IMR-90 (cell line): ENCODE measurements at regions not wholly inside any gene's neighbourhood (a gene's known extent, or its start where the extent isn't known, plus 50 kb on each side); places are given as distances from the start of the nearest gene placed in this dataset.

Experiments used
- ATAC-seq: fragments of 200-7000 bp; cut with Tn5 transposase; 2 replicates; pipeline ENCODE4 v1.9.1; 2020; ENCODE audit warnings: low read depth, mild to moderate bottlenecking, moderate library complexity
- BruUV-seq: library from RNA; stranded (reverse); fragments of 400-500 nt; replicated peaks from 2 replicates; lab custom pipeline; 2021; lab: Mats Ljungman, UMichigan
- CTCF ChIA-PET: fragments of 300-600 bp; formaldehyde crosslinking; extraction: SDS; loops from one replicate; lab custom pipeline; 2021; ENCODE audit warnings: antibody characterized with exemption; lab: Yijun Ruan, JAX
- POLR2A ChIA-PET: fragments of 300-600 bp; sonication (Branson Sonifier 250); formaldehyde crosslinking; loops from one replicate; lab custom pipeline; 2022; ENCODE audit warnings: antibody characterized with exemption; ENCODE audit not compliant: unreplicated experiment; lab: Charles Lee
- DNase-seq: peaks from one replicate; pipeline ENCODE4 v3.0.0; 2013
- H2AFZ ChIP-seq: replicated peaks from 2 replicates; pipeline ENCODE3; 2013; ENCODE audit warnings: low read length, mild to moderate bottlenecking; ENCODE audit not compliant: poor library complexity
- H2AK5ac ChIP-seq: 2 replicates; pipeline ENCODE4 v1.6.1; 2013; ENCODE audit warnings: low read depth, low read length, inconsistent platforms
- H2AK9ac ChIP-seq: replicated peaks from 2 replicates; pipeline ENCODE3; 2013; ENCODE audit warnings: mild to moderate bottlenecking, low read depth, low read length, moderate library complexity; ENCODE audit not compliant: poor library complexity
- H2BK120ac ChIP-seq: 2 replicates; pipeline ENCODE4 v1.6.1; 2013; ENCODE audit warnings: low read depth, low read length, inconsistent platforms
- H2BK15ac ChIP-seq: 3 replicates; pipeline ENCODE4 v1.6.1; 2013; ENCODE audit warnings: low read depth, low read length, inconsistent platforms
- H2BK20ac ChIP-seq: 2 replicates; pipeline ENCODE4 v1.6.1; 2013; ENCODE audit warnings: low read depth, mild to moderate bottlenecking, inconsistent platforms, low read length, moderate library complexity
- H2BK5ac ChIP-seq: 2 replicates; pipeline ENCODE4 v1.6.1; 2013; ENCODE audit warnings: mild to moderate bottlenecking, low read depth, low read length, inconsistent platforms; ENCODE audit not compliant: poor library complexity, severe bottlenecking
- H3K14ac ChIP-seq: replicated peaks from 2 replicates; pipeline ENCODE4 v1.6.1; 2013; ENCODE audit warnings: low read depth, low read length, inconsistent platforms
- H3K18ac ChIP-seq: 2 replicates; pipeline ENCODE4 v1.6.1; 2013; ENCODE audit warnings: low read depth, low read length, control low read depth
- H3K23ac ChIP-seq: 2 replicates; pipeline ENCODE4 v1.6.1; 2013; ENCODE audit warnings: low read depth, low read length, inconsistent platforms
- H3K27ac ChIP-seq: 2 replicates; pipeline ENCODE4 v1.5.1; 2013; ENCODE audit warnings: mild to moderate bottlenecking, control low read depth, low read length; ENCODE audit not compliant: insufficient read depth
- H3K27me3 ChIP-seq: 2 replicates; pipeline ENCODE4 v1.6.1; 2013; ENCODE audit warnings: low read length; ENCODE audit not compliant: control insufficient read depth, insufficient read depth
- H3K36me3 ChIP-seq: 2 replicates; pipeline ENCODE4 v1.6.1; 2013; ENCODE audit warnings: low read length, mixed read lengths; ENCODE audit not compliant: control insufficient read depth, insufficient read depth
- H3K4ac ChIP-seq: 2 replicates; pipeline ENCODE4 v1.6.1; 2013; ENCODE audit warnings: low read depth, low read length, inconsistent platforms
- H3K4me1 ChIP-seq: 2 replicates; pipeline ENCODE4 v1.6.1; 2013; ENCODE audit warnings: low read length, mixed read lengths; ENCODE audit not compliant: control insufficient read depth, insufficient read depth
- H3K4me2 ChIP-seq: 2 replicates; pipeline ENCODE4 v1.6.1; 2013; ENCODE audit warnings: low read depth, mild to moderate bottlenecking, control low read depth, low read length, moderate library complexity
- H3K4me3 ChIP-seq: 2 replicates; pipeline ENCODE4 v1.5.1; 2013; ENCODE audit warnings: low read depth, mild to moderate bottlenecking, control low read depth, low read length, moderate library complexity; ENCODE audit not compliant: insufficient read depth
- H3K56ac ChIP-seq: 2 replicates; pipeline ENCODE4 v1.6.1; 2013; ENCODE audit warnings: low read length, inconsistent platforms; ENCODE audit not compliant: insufficient read depth; ENCODE audit errors: extremely low read depth
- H3K79me1 ChIP-seq, 2 experiments: 2 replicates each; pipeline ENCODE4 v1.6.1; 2013; ENCODE audit warnings: low read length in 2 of 2, inconsistent platforms in 1 of 2, low read depth in 1 of 2
- H3K9ac ChIP-seq: 2 replicates; pipeline ENCODE4 v1.6.1; 2013; ENCODE audit warnings: low read depth, low read length, control low read depth
- H3K9me1 ChIP-seq: 2 replicates; pipeline ENCODE4 v1.6.1; 2013; ENCODE audit warnings: low read length, inconsistent platforms; ENCODE audit not compliant: insufficient read depth
- H3K9me3 ChIP-seq: 2 replicates; pipeline ENCODE4 v1.6.1; 2013; ENCODE audit warnings: low read length; ENCODE audit not compliant: control insufficient read depth, insufficient read depth
- H4K20me1 ChIP-seq: 2 replicates; pipeline ENCODE4 v1.6.1; 2013; ENCODE audit warnings: low read length, inconsistent platforms; ENCODE audit not compliant: insufficient read depth
- H4K5ac ChIP-seq: 2 replicates; pipeline ENCODE4 v1.6.1; 2013; ENCODE audit warnings: mild to moderate bottlenecking, low read depth, low read length, control low read depth
- H4K8ac ChIP-seq, 2 experiments: 2 replicates each; pipeline ENCODE4 v1.6.1; 2013; ENCODE audit warnings: low read depth in 2 of 2, low read length in 2 of 2, control low read depth in 1 of 2, inconsistent platforms in 1 of 2
- H4K91ac ChIP-seq: 2 replicates; pipeline ENCODE4 v1.6.1; 2013; ENCODE audit warnings: low read depth, low read length, inconsistent platforms; ENCODE audit not compliant: insufficient read depth
- BHLHE40 ChIP-seq: fragments of 150-350 bp; IDR thresholded peaks from 2 replicates; pipeline ENCODE4 v1.6.1; 2016; ENCODE audit warnings: mild to moderate bottlenecking, low read depth, low read length
- CEBPB ChIP-seq: IDR thresholded peaks from 2 replicates; pipeline ENCODE4 v1.6.1; 2012; ENCODE audit warnings: low read depth, low read length, improper control_type of control experiment
- CHD1 ChIP-seq: IDR thresholded peaks from 2 replicates; pipeline ENCODE4 v1.6.1; 2012; ENCODE audit warnings: low read depth, low read length, improper control_type of control experiment
- FOS ChIP-seq: fragments of 150-350 bp; IDR thresholded peaks from 2 replicates; pipeline ENCODE4 v1.6.1; 2016; ENCODE audit warnings: low read depth, low read length
- MAFK ChIP-seq: IDR thresholded peaks from 2 replicates; pipeline ENCODE4 v1.6.1; 2012; ENCODE audit warnings: low read depth, low read length, improper control_type of control experiment
- MAZ ChIP-seq: IDR thresholded peaks from 2 replicates; pipeline ENCODE4 v1.6.1; 2012; ENCODE audit warnings: low read depth, mild to moderate bottlenecking, low read length, improper control_type of control experiment, moderate library complexity, borderline replicate concordance
- MXI1 ChIP-seq: IDR thresholded peaks from 2 replicates; pipeline ENCODE4 v1.6.1; 2012; ENCODE audit warnings: low read depth, mild to moderate bottlenecking, low read length, moderate library complexity, borderline replicate concordance
- NFE2L2 ChIP-seq: fragments of 150-350 bp; IDR thresholded peaks from 2 replicates; pipeline ENCODE4 v1.6.1; 2016; ENCODE audit warnings: low read depth, mild to moderate bottlenecking, low read length
- POLR2A ChIP-seq: IDR thresholded peaks from 2 replicates; pipeline ENCODE4 v1.6.1; 2012; ENCODE audit warnings: mild to moderate bottlenecking, low read depth, low read length
- RAD21 ChIP-seq: IDR thresholded peaks from 2 replicates; pipeline ENCODE4 v1.6.1; 2012; ENCODE audit warnings: low read length, improper control_type of control experiment
- RCOR1 ChIP-seq: IDR thresholded peaks from 2 replicates; pipeline ENCODE4 v1.6.1; 2012; ENCODE audit warnings: mild to moderate bottlenecking, low read length, improper control_type of control experiment; ENCODE audit not compliant: insufficient replicate concordance
- RFX5 ChIP-seq: IDR thresholded peaks from 2 replicates; pipeline ENCODE4 v1.8.0; 2012; ENCODE audit warnings: low read depth, mild to moderate bottlenecking, low read length, moderate library complexity
- SMC3 ChIP-seq: fragments of 150-350 bp; IDR thresholded peaks from 2 replicates; pipeline ENCODE4 v1.6.1; 2016; ENCODE audit warnings: low read depth, mild to moderate bottlenecking, antibody characterized with exemption, low read length, moderate library complexity
- WGBS, 2 experiments: methylation state at CpG; one replicate each; pipeline versions ENCODE4 v1.1.5 to v1.1.7; 2013; ENCODE audit warnings: missing lambda C conversion rate in 2 of 2; ENCODE audit not compliant: insufficient read length in 1 of 2; ENCODE audit errors: extremely low coverage in 2 of 2; 5-methylcytosine and 5-hydroxymethylcytosine counted together
- dilution Hi-C: fragments of 300-500 bp; cut with HindIII; formaldehyde crosslinking; loops from one replicate; pipeline ENCODE4 v1.14.3; 2018; ENCODE audit warnings: low sequenced_read_pairs; ENCODE audit not compliant: unreplicated experiment
- in situ Hi-C: fragments of 300-500 bp; cut with MboI; formaldehyde crosslinking; loops from 3 replicates; pipeline ENCODE4 v1.14.3; 2019; ENCODE audit warnings: low sequenced_read_pairs, inconsistent platforms, mixed read lengths
- intact Hi-C: fragments of 100-400 bp; cut with micrococcal nuclease; formaldehyde crosslinking; loops from 2 replicates; pipeline ENCODE4 v1.10.0; 2022
- TF ChIP-seq, protein P1 (sequence below): fragments of 150-350 bp; IDR thresholded peaks from 2 replicates; pipeline ENCODE4 v1.6.1; 2017; ENCODE audit warnings: mild to moderate bottlenecking, antibody characterized with exemption, low read length, low read depth
- TF ChIP-seq, protein P2 (sequence below): conservative IDR thresholded peaks from 2 replicates; pipeline ENCODE4 v1.5.1; 2012; ENCODE audit warnings: mild to moderate bottlenecking, low read depth, low read length, improper control_type of control experiment
- TF ChIP-seq, protein P3 (sequence below): fragments of 150-350 bp; IDR thresholded peaks from 2 replicates; pipeline ENCODE4 v1.6.1; 2016; ENCODE audit warnings: low read depth, mild to moderate bottlenecking, low read length, moderate library complexity, borderline replicate concordance

DNA sequence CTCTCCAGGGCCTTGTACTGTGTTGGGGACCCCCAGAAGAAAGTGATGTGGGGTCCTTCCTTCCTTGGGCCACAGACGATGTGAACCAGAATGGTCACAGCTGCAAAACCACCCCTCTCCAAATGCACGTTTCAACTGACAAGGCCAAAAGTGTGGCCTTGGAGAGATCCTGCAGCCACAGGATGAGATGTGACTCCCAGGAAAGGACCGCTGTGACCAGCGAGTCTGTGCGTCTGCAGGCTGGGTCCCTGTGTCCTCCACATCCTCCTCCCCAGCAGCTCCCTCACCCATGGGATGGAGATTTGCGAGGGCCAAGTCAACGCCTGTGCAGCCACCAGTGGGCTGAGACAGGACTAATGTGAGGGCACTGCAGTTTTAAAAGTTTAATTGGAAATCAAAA is 247.0 kb downstream of the ERMARD start:
- no peak overlapping the region for H4K91ac ChIP-seq
- no peak overlapping the region for H2AFZ ChIP-seq
- H3K56ac ChIP-seq = no peak overlapping the region
- no peak overlapping the region for H2AK5ac ChIP-seq
- H3K79me1 ChIP-seq = no peaks in the 10 kb centered on the region
- ATAC-seq (no peak), DNase-seq (no peak)
- H3K4ac ChIP-seq = no peak overlapping the region
- peaks cover 25% of the 10 kb centered on the region for H3K9me3 ChIP-seq
- no TSS peak for BruUV-seq
- dilution Hi-C loops (no loop called here), intact Hi-C loops (no loop called here), in situ Hi-C loops (no loop called here)
- no peak overlapping the region for H3K4me3 ChIP-seq
- ChIA-PET CTCF (no interaction called here), POLR2A (no interaction called here)
- H2BK15ac ChIP-seq = no peak overlapping the region
- H3K14ac ChIP-seq = no peak overlapping the region
- no peak overlapping the region for H2BK120ac ChIP-seq
- H2AK9ac ChIP-seq = no peak overlapping the region
- H3K27me3 ChIP-seq = no peaks in the 10 kb centered on the region
- no peak overlapping the region for H3K9ac ChIP-seq
- no peak overlapping the region for H3K27ac ChIP-seq
- no peak overlapping the region for H2BK5ac ChIP-seq
- no peaks in the 10 kb centered on the region for H3K4me1 ChIP-seq
- no peaks in the 10 kb centered on the region for H4K20me1 ChIP-seq
- H3K23ac ChIP-seq = no peak overlapping the region
- H3K9me1 ChIP-seq = no peaks in the 10 kb centered on the region
- no peak overlapping the region for H3K4me2 ChIP-seq
- H3K18ac ChIP-seq = no peak overlapping the region
- H4K5ac ChIP-seq = no peak overlapping the region
- H3K36me3 ChIP-seq = no peaks in the 10 kb centered on the region
- H4K8ac ChIP-seq = no peak overlapping the region
- TF ChIP-seq CEBPB (no peak), MXI1 (no peak), NFE2L2 (no peak), BHLHE40 (no peak), MAFK (no peak), CHD1 (no peak), POLR2A (no peak), RAD21 (no peak), MAZ (no peak), SMC3 (no peak), RCOR1 (no peak), RFX5 (no peak), FOS (no peak)
- TF ChIP-seq, protein P1, sequence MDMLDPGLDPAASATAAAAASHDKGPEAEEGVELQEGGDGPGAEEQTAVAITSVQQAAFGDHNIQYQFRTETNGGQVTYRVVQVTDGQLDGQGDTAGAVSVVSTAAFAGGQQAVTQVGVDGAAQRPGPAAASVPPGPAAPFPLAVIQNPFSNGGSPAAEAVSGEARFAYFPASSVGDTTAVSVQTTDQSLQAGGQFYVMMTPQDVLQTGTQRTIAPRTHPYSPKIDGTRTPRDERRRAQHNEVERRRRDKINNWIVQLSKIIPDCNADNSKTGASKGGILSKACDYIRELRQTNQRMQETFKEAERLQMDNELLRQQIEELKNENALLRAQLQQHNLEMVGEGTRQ = no peak
- TF ChIP-seq, protein P2, sequence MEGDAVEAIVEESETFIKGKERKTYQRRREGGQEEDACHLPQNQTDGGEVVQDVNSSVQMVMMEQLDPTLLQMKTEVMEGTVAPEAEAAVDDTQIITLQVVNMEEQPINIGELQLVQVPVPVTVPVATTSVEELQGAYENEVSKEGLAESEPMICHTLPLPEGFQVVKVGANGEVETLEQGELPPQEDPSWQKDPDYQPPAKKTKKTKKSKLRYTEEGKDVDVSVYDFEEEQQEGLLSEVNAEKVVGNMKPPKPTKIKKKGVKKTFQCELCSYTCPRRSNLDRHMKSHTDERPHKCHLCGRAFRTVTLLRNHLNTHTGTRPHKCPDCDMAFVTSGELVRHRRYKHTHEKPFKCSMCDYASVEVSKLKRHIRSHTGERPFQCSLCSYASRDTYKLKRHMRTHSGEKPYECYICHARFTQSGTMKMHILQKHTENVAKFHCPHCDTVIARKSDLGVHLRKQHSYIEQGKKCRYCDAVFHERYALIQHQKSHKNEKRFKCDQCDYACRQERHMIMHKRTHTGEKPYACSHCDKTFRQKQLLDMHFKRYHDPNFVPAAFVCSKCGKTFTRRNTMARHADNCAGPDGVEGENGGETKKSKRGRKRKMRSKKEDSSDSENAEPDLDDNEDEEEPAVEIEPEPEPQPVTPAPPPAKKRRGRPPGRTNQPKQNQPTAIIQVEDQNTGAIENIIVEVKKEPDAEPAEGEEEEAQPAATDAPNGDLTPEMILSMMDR = no peak
- TF ChIP-seq, protein P3, sequence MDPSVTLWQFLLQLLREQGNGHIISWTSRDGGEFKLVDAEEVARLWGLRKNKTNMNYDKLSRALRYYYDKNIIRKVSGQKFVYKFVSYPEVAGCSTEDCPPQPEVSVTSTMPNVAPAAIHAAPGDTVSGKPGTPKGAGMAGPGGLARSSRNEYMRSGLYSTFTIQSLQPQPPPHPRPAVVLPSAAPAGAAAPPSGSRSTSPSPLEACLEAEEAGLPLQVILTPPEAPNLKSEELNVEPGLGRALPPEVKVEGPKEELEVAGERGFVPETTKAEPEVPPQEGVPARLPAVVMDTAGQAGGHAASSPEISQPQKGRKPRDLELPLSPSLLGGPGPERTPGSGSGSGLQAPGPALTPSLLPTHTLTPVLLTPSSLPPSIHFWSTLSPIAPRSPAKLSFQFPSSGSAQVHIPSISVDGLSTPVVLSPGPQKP = no peak
- 75% methylated on average over 2 of the region's 7 CpGs; no CpG with 5 or more reads in 1 of the 2 experiments for WGBS, 2 experiments
- H2BK20ac ChIP-seq = no peak overlapping the region
